Umbilical cord (tissue), 1 donor: ENCODE measurements at regions not wholly inside any gene's neighbourhood (a gene's known extent, or its start where the extent isn't known, plus 50 kb on each side); places are given as distances from the start of the nearest gene placed in this dataset.
"Not testable (repeated sequence)": the region's sequence is repeated elsewhere in the genome, so short reads cannot be mapped to it uniquely, and the experiment has no call there.

Experiments
- DNase-seq: peaks from one replicate; pipeline ENCODE4 v3.0.0-alpha.2; 2015; ENCODE audit warnings: low spot score

- no peak for DNase-seq
Measured at GRCh38 chr1:99501871-99502270, 144.0 kb upstream of the PALMD start.

GRCh38 chr1:99502400-99502799, 143.5 kb upstream of the PALMD start:
- DNase-seq: no peak

DNA sequence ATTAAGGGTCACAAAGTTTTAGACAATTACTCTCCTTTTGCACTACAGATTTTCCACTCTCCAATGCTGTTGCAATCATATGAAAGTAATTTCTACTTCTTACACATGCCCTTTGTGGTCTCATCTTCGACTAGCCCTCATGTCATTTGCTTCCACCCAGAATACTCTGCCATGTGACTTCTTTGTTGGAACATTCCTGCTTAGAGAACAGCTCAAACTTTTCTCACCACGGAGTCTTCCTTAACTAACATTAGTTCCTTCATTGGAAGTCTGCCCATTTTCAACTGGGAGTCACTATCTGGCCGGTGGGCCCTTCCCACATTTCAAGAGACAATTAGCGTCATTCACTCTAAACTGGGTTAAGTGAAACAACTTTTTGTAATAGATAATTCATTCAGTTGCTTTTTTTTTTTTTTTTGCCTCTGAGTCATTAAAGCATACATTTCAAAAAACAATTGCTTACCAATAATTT, 142.6 kb upstream of the PALMD start:
- no peak for DNase-seq

GRCh38 chr1:99504287-99504686, 141.6 kb upstream of the PALMD start:
- no peak for DNase-seq

DNA sequence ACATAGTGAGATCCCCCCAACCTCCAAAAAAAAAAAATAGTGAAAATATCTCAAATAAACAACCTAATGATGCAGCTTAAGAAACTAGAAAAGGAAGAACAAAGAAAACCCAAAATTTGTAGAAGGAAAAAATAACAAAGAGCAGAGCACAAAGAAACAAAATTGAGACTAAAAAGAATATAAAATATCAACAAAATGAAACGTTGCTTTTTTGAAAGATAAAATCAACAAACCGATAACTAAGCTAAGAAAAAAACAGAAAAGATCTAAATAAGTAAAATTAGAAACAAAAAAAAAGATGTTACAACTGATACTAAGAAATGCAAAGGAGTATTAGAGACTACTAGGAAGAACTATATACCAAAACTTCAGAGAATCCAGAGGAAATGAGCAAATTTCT, 139.3 kb upstream of the PALMD start:
- no peak for DNase-seq

DNA sequence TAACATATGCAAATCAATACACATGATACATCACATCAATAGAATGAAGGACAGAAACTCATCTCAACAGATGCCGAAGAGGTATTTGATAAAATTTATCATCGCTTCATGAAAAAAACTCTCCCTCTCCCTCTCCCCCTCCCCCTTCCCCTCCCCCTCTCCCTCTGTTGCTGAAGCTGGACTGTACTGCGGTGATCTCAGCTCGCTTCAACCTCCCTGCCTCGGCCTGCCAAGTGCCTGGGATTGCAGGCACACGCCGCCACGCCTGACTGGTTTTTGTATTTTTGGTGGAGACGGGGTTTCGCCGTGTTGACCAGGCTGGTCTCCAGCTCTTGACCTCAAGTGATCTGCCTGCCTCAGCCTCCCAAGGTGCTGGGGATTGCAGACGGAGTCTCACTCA, 138.5 kb upstream of the PALMD start:
- DNase-seq: not testable (repeated sequence)

GRCh38 chr1:99507906-99508732, 137.8 kb upstream of the PALMD start:
- DNase-seq: no peak

GRCh38 chr1:99508733-99509445, 137.0 kb upstream of the PALMD start:
- DNase-seq: not testable (repeated sequence)

- DNase-seq: not testable (repeated sequence)
Measured at GRCh38 chr1:99514823-99515552, 130.9 kb upstream of the PALMD start.

DNA sequence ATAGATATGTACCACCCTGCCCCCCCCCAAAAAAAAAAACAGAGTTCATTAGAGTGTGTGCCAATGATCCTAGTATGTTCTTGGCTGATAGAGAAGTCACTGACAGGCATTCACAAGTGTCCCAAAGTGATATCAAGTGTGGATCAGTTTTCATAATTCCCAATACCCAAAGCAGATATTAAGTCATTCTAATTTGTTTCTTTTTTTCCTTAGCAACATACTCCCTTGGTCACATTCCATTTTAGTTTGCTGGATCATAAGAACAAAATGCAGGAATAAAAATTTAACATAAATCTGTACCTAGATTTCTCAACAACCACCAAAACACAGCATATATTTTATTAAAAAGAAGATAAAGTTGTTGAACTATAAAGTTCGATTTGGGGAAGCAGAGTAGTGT, 129.8 kb upstream of the PALMD start:
- no peak for DNase-seq

DNA sequence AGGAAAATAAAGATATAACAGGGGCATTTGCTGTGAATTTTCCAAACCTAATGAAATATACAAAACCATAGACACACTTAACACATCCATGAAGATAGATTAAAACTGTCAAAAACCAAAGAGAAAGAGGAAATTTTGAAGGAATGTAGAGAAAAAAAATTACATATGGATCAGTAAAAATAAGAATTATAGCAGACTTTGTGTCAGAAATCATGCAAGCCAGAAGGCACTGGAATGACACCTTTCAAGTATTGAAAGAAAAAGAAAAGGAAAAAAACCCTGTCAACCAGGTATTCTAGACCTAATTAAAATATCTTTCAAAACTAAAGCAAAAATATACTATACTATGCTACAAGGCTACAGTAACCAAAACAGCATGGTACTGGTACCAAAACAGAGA, 125.8 kb upstream of the PALMD start:
- DNase-seq: no peak

- peak; percentile 9 for DNase-seq
Measured at GRCh38 chr1:99525331-99525730, 120.6 kb upstream of the PALMD start.

DNA sequence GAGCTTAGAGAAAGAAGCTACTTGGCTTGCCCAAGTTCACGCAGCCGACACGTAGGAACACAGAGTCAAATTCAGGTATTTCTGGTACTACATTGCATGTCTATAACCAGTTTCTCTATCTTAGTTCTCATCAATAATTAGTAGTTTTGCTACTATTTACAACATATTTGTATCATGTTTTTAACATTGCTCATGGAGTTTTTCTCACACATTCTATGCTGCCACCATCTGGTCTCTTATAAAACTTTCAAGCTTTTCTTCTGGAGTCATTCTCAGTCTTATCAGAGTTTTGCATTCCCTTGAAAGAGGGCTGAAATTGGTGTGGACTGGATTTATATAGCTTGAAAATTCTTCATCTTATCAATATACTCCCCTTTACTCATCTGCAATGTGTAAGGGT, 118.8 kb upstream of the PALMD start:
- DNase-seq: peak; percentile 67

- DNase-seq: peak; percentile 49
Measured at GRCh38 chr1:99527545-99527944, 118.4 kb upstream of the PALMD start.

GRCh38 chr1:99529002-99529401, 116.9 kb upstream of the PALMD start:
- DNase-seq: no peak

GRCh38 chr1:99531578-99532275, 114.2 kb upstream of the PALMD start:
- DNase-seq: no peak

GRCh38 chr1:99532276-99532580, 113.7 kb upstream of the PALMD start:
- no peak for DNase-seq

- no peak for DNase-seq
Measured at GRCh38 chr1:99533909-99534637, 111.8 kb upstream of the PALMD start.

GRCh38 chr1:99534638-99534930, 111.3 kb upstream of the PALMD start:
- peak; percentile 81 for DNase-seq

- no peak for DNase-seq
Measured at GRCh38 chr1:99535470-99536164, 110.3 kb upstream of the PALMD start.
